Mammary epithelial cell (primary cell): ENCODE measurements at regions not wholly inside any gene's neighbourhood (a gene's known extent, or its start where the extent isn't known, plus 50 kb on each side); places are given as distances from the start of the nearest gene placed in this dataset.

Experiments used
- EZH2 ChIP-seq: IDR thresholded peaks from 2 replicates; pipeline ENCODE4 v1.6.1; 2012; ENCODE audit warnings: low read length, inconsistent platforms, borderline replicate concordance
- TF ChIP-seq, protein P1 (sequence below), 2 donors: IDR thresholded peaks in 1 of 2; conservative IDR thresholded peaks in 1 of 2; 2 replicates each; pipeline ENCODE4 v1.5.1; 2011 to 2012; ENCODE audit warnings: inconsistent platforms in 2 of 2, low read length in 2 of 2, mild to moderate bottlenecking in 2 of 2, control low read depth in 1 of 2, low read depth in 1 of 2; ENCODE audit not compliant: insufficient read depth in 1 of 2; ENCODE audit errors: extremely low read depth in 1 of 2

DNA sequence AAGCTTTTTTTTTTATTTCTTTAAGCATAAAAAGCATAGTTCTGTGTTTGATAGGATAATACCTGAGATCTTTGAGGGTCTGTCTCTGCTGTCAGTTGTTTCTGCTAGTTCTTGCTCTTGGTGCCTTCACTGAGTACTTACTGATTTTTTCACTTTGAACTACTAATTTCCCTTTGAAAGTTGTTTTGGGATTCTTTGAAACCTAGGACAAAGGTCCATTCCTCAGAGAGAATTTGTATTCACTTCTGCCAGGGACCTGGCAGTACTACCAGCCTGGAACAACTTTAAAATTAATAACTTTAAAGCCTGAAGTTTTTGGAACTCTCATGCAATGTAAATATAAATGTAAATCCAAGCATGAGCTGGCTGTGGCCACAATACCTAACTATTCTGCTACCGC, 190.1 kb downstream of the TM2D1 start:
- TF ChIP-seq, protein P1, sequence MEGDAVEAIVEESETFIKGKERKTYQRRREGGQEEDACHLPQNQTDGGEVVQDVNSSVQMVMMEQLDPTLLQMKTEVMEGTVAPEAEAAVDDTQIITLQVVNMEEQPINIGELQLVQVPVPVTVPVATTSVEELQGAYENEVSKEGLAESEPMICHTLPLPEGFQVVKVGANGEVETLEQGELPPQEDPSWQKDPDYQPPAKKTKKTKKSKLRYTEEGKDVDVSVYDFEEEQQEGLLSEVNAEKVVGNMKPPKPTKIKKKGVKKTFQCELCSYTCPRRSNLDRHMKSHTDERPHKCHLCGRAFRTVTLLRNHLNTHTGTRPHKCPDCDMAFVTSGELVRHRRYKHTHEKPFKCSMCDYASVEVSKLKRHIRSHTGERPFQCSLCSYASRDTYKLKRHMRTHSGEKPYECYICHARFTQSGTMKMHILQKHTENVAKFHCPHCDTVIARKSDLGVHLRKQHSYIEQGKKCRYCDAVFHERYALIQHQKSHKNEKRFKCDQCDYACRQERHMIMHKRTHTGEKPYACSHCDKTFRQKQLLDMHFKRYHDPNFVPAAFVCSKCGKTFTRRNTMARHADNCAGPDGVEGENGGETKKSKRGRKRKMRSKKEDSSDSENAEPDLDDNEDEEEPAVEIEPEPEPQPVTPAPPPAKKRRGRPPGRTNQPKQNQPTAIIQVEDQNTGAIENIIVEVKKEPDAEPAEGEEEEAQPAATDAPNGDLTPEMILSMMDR (conservative IDR thresholded peaks at IDR 0.05 in 1 of 2, IDR thresholded peaks at IDR 0.05 in 1 of 2; ENCODE audit: extremely low read depth in 1 of 2, insufficient read depth in 1 of 2, low read depth in 1 of 2, low read length in 2 of 2) = no peak
- TF ChIP-seq EZH2 = no peak
